ENCODE measurements at regions not wholly inside any gene's neighbourhood (a gene's known extent, or its start where the extent isn't known, plus 50 kb on each side); places are given as distances from the start of the nearest gene placed in this dataset.

- no peak for TF ChIP-seq PATZ1 (CRISPR knock-in tag; IDR thresholded peaks at IDR 0.05; ENCODE audit: borderline replicate concordance)
- TF ChIP-seq TSHZ2 (CRISPR knock-in tag; IDR thresholded peaks at IDR 0.05), result no peak
- no peak for TF ChIP-seq ZFP3 (CRISPR knock-in tag; IDR thresholded peaks at IDR 0.05)
- no peak for TF ChIP-seq POU6F1 (CRISPR knock-in tag; IDR thresholded peaks at IDR 0.05; ENCODE audit: borderline replicate concordance, low read depth)
- no peak for TF ChIP-seq ESRRG (CRISPR knock-in tag; IDR thresholded peaks at IDR 0.05)
- TF ChIP-seq ZNF565 (CRISPR knock-in tag; conservative IDR thresholded peaks at IDR 0.05; ENCODE audit: low read depth), result no peak
- TF ChIP-seq ZFP30 (CRISPR knock-in tag; IDR thresholded peaks at IDR 0.05), result no peak
- no peak for TF ChIP-seq ARNTL (CRISPR knock-in tag; IDR thresholded peaks at IDR 0.05; ENCODE audit: borderline replicate concordance, low read depth)
- no peak for TF ChIP-seq CSDC2 (CRISPR knock-in tag; IDR thresholded peaks at IDR 0.05)
- no peak for TF ChIP-seq ZNF70 (CRISPR knock-in tag; IDR thresholded peaks at IDR 0.05)
- TF ChIP-seq CSRNP3 (CRISPR knock-in tag; IDR thresholded peaks at IDR 0.05), result no peak
- TF ChIP-seq RARB (CRISPR knock-in tag; IDR thresholded peaks at IDR 0.05), result no peak
- TF ChIP-seq TOX (CRISPR knock-in tag; IDR thresholded peaks at IDR 0.05; ENCODE audit: borderline replicate concordance), result no peak
- no peak for TF ChIP-seq ZNF8 (CRISPR knock-in tag; IDR thresholded peaks at IDR 0.05)
Observed at GRCh38 chr14:38837343-38838048, 265.5 kb downstream of the SEC23A start.

All from SK-N-SH treated with all-trans-retinoic acid at 6 μM for 48 hours (cell line).